GM12872 (cell line): ENCODE measurements at regions not wholly inside any gene's neighbourhood (a gene's known extent, or its start where the extent isn't known, plus 50 kb on each side); places are given as distances from the start of the nearest gene placed in this dataset.

ENCODE experiments used
- CTCF ChIP-seq: IDR thresholded peaks from 3 replicates; pipeline ENCODE4 v1.5.1; 2011; ENCODE audit warnings: low read depth, mild to moderate bottlenecking, low read length, moderate library complexity; ENCODE audit not compliant: insufficient read depth

- TF ChIP-seq CTCF = peak; percentile 90
Measured at GRCh38 chr4:159446266-159446976, 343.5 kb downstream of the RAPGEF2 start.

- no peak for TF ChIP-seq CTCF
Measured at GRCh38 chr4:159447296-159447695, 344.4 kb downstream of the RAPGEF2 start.

- no peak for TF ChIP-seq CTCF
Measured at GRCh38 chr4:159451006-159451405, 348.1 kb downstream of the RAPGEF2 start.

GRCh38 chr4:159455675-159456237, 352.9 kb downstream of the RAPGEF2 start:
- peak; percentile 61 for TF ChIP-seq CTCF

- TF ChIP-seq CTCF = no peak
Measured at GRCh38 chr4:159460371-159460770, 357.5 kb downstream of the RAPGEF2 start.

GRCh38 chr4:159463235-159463634, 360.4 kb downstream of the RAPGEF2 start:
- no peak for TF ChIP-seq CTCF

GRCh38 chr4:159464302-159464701, 361.4 kb downstream of the RAPGEF2 start:
- no peak for TF ChIP-seq CTCF
